K562 (cell line): ENCODE measurements at regions not wholly inside any gene's neighbourhood (a gene's known extent, or its start where the extent isn't known, plus 50 kb on each side); places are given as distances from the start of the nearest gene placed in this dataset.

Source experiments
- ATAC-seq: fragments of 200-7000 bp; cut with Tn5 transposase; 3 replicates; pipeline ENCODE4 v1.9.1; 2020; ENCODE audit warnings: moderate library complexity
- BruUV-seq: library from RNA; stranded (reverse); fragments of 400-500 nt; replicated peaks from 2 replicates; lab custom pipeline; 2021; lab: Mats Ljungman, UMichigan
- CTCF ChIA-PET: fragments of 300-600 bp; formaldehyde crosslinking; extraction: SDS; loops from one replicate; lab custom pipeline; 2021; ENCODE audit warnings: low intra/inter-chr PET ratio; lab: Yijun Ruan, JAX
- POLR2A ChIA-PET: fragments of 300-600, 350-650 bp; sonication (Branson Sonifier 250); formaldehyde crosslinking; extraction: SDS; loops from one replicate; lab custom pipeline; 2021; ENCODE audit warnings: antibody characterized with exemption, inconsistent platforms; lab: Yijun Ruan, JAX
- DNase-seq, 4 experiments: peaks; one replicate each; pipeline versions ENCODE4 v3.0.0 to v3.0.0-alpha.2; 2011 to 2018; ENCODE audit warnings: low spot score in 3 of 4, mixed read lengths in 3 of 4; ENCODE audit errors: extremely low read depth in 1 of 4
- FAIRE-seq: peaks from 2 replicates; lab custom pipeline; 2011; peaks lifted over from hg19 to GRCh38; lab: Jason Lieb, UNC
- H2AFZ ChIP-seq: 2 replicates; pipeline ENCODE4 v1.6.0; 2011; ENCODE audit warnings: low read depth, low read length, control low read depth, inconsistent platforms
- H3K27ac ChIP-seq: fragments of 200-600 bp; 3 replicates; pipeline ENCODE4 v1.8.0; 2011; ENCODE audit warnings: low read depth, mild to moderate bottlenecking, control low read depth, inconsistent platforms, low read length, moderate library complexity, mixed read lengths; ENCODE audit errors: extremely low read depth
- H3K27me3 ChIP-seq, 2 experiments: fragments of 300-600 bp in 1 of 2; 2 replicates in 1 of 2; 3 replicates in 1 of 2; pipeline versions ENCODE4 v1.6.0 to v1.8.0; 2011; ENCODE audit warnings: inconsistent platforms in 2 of 2, low read length in 2 of 2, mild to moderate bottlenecking in 1 of 2, mixed read lengths in 1 of 2, moderate library complexity in 1 of 2; ENCODE audit not compliant: control insufficient read depth in 2 of 2, insufficient read depth in 2 of 2
- H3K36me3 ChIP-seq: fragments of 300-600 bp; 3 replicates; pipeline ENCODE4 v1.8.0; 2011; ENCODE audit warnings: mild to moderate bottlenecking, low read length, inconsistent platforms; ENCODE audit not compliant: control insufficient read depth, insufficient read depth
- H3K4me1 ChIP-seq, 2 experiments: fragments of 200-600 bp in 1 of 2; replicated peaks in 1 of 2; 2 replicates in 1 of 2; 3 replicates in 1 of 2; pipeline versions ENCODE4 v1.5.1 to v1.8.0; 2011; ENCODE audit warnings: inconsistent platforms in 2 of 2, low read length in 2 of 2, mild to moderate bottlenecking in 1 of 2, mixed read lengths in 1 of 2, moderate library complexity in 1 of 2; ENCODE audit not compliant: control insufficient read depth in 2 of 2, insufficient read depth in 2 of 2
- H3K4me2 ChIP-seq: 2 replicates; pipeline ENCODE4 v1.6.1; 2011; ENCODE audit warnings: low read length, control low read depth, inconsistent platforms, mixed read lengths; ENCODE audit not compliant: insufficient read depth
- H3K4me3 ChIP-seq: fragments of 200-600 bp; sonication (generic), shearing (Covaris generic); 2 replicates; pipeline ENCODE4 v1.5.1; 2016; ENCODE audit warnings: control low read depth, inconsistent platforms
- H3K79me2 ChIP-seq: fragments of 200-600 bp; 3 replicates; pipeline ENCODE4 v1.8.0; 2011; ENCODE audit warnings: low read length, inconsistent platforms; ENCODE audit not compliant: control insufficient read depth, insufficient read depth
- H3K9ac ChIP-seq, 2 experiments: 2 replicates each; pipeline versions ENCODE4 v1.6.0 to v1.6.1; 2011; ENCODE audit warnings: low read depth in 2 of 2, low read length in 2 of 2, control low read depth in 1 of 2, inconsistent platforms in 1 of 2, mild to moderate bottlenecking in 1 of 2, mixed read lengths in 1 of 2; ENCODE audit not compliant: insufficient read depth in 1 of 2
- H3K9me1 ChIP-seq: one replicate; pipeline ENCODE4 v1.6.0; 2011; ENCODE audit warnings: inconsistent platforms, mild to moderate bottlenecking, low read length, moderate library complexity; ENCODE audit not compliant: control insufficient read depth, insufficient read depth
- H3K9me3 ChIP-seq: replicated peaks from 2 replicates; pipeline ENCODE4 v1.5.1; 2011; ENCODE audit warnings: low read depth, low read length, inconsistent platforms; ENCODE audit not compliant: control insufficient read depth, insufficient read depth
- H4K20me1 ChIP-seq: replicated peaks from 2 replicates; pipeline ENCODE4 v1.6.1; 2011; ENCODE audit warnings: low read length, inconsistent platforms, mixed read lengths; ENCODE audit not compliant: control insufficient read depth, insufficient read depth
- CHD4 ChIP-seq: fragments of 200-600 bp; sonication (generic); IDR thresholded peaks from 3 replicates; pipeline ENCODE4 v1.6.1; 2012; ENCODE audit warnings: low read depth, mild to moderate bottlenecking, mixed read lengths, low read length, inconsistent platforms; ENCODE audit not compliant: insufficient read depth, insufficient replicate concordance, poor library complexity, severe bottlenecking
- ZBTB40 ChIP-seq, 2 experiments: fragments of 450-650 bp in 1 of 2; sonication (generic) in 1 of 2; formaldehyde crosslinking in 1 of 2; IDR thresholded peaks; 2 replicates each; pipeline versions ENCODE4 v1.7.1 to v1.9.0; 2016 to 2022; ENCODE audit warnings: inconsistent platforms in 1 of 2, mild to moderate bottlenecking in 1 of 2, missing genetic modification reagents in 1 of 2
- ZNF23 ChIP-seq: fragments of 250-450 bp; sonication (Bioruptor Pico); IDR thresholded peaks from 2 replicates; pipeline ENCODE4 v1.4.0; 2020; ENCODE audit warnings: mild to moderate bottlenecking
- ZNF280B ChIP-seq: fragments of 250-450 bp; sonication (Bioruptor Pico); IDR thresholded peaks from 2 replicates; pipeline ENCODE4 v1.5.1; 2021; ENCODE audit warnings: mild to moderate bottlenecking
- ZNF695 ChIP-seq: fragments of 450-650 bp; formaldehyde crosslinking; IDR thresholded peaks from 2 replicates; pipeline ENCODE4 v1.4.0; 2020; ENCODE audit warnings: mild to moderate bottlenecking, moderate library complexity
- ZNF717 ChIP-seq: fragments of 250-450 bp; sonication (Bioruptor Pico); IDR thresholded peaks from 2 replicates; pipeline ENCODE4 v1.5.0; 2021
- WGBS: fragments of 100-300 bp; shearing (Covaris generic); methylation state at CpG from one replicate; pipeline ENCODE4 v1.1.6; 2016; ENCODE audit warnings: low coverage, mixed read lengths; ENCODE audit not compliant: insufficient coverage; ENCODE audit errors: missing lambda C conversion rate; 5-methylcytosine and 5-hydroxymethylcytosine counted together
- in situ Hi-C: fragments of 300-500 bp; cut with MboI; formaldehyde crosslinking; loops from 4 replicates; pipeline ENCODE4 v1.15.0; 2018; ENCODE audit warnings: inconsistent platforms, mixed read lengths
- intact Hi-C: fragments of 100-400 bp; cut with micrococcal nuclease; formaldehyde crosslinking; loops from 2 replicates; pipeline ENCODE4 v1.14.2; 2022

- WGBS = 0% methylated on average over 2 of the region's 3 CpGs
- BruUV-seq = no TSS peak
- in situ Hi-C loops = no loop called here
- Histone ChIP-seq H4K20me1 (no peaks in the 10 kb centered on the region), H3K4me2 (no peak overlapping the region), H3K9ac (no peak overlapping the region), H3K36me3 (no peaks in the 10 kb centered on the region), H3K9me3 (no peaks in the 10 kb centered on the region), H2AFZ (no peak overlapping the region), H3K27ac (no peak overlapping the region), H3K9me1 (no peaks in the 10 kb centered on the region), H3K79me2 (no peaks in the 10 kb centered on the region), H3K27me3 (no peaks in the 10 kb centered on the region), H3K4me1 (no peaks in the 10 kb centered on the region), H3K4me3 (no peak overlapping the region)
- ATAC-seq (no peak), DNase-seq (no peak), FAIRE-seq (no peak)
- POLR2A ChIA-PET = no interaction called here
- intact Hi-C loops = no loop called here
- TF ChIP-seq ZNF23 (CRISPR knock-in tag) (no peak), CHD4 (no peak), ZBTB40 (IDR thresholded peaks at IDR 0.05) (no peak), ZBTB40 (CRISPR knock-in tag; IDR thresholded peaks at IDR 0.05) (no peak), ZNF717 (CRISPR knock-in tag) (no peak), ZNF695 (CRISPR knock-in tag) (no peak), ZNF280B (CRISPR knock-in tag) (no peak)
- CTCF ChIA-PET = no interaction called here
Observed at GRCh38 chr14:43591776-43592175, 915.3 kb downstream of the FSCB start.
